K562 (cell line): ENCODE measurements at regions not wholly inside any gene's neighbourhood (a gene's known extent, or its start where the extent isn't known, plus 50 kb on each side); places are given as distances from the start of the nearest gene placed in this dataset.

Source experiments
- ARID1B ChIP-seq: fragments of 450-650 bp; IDR thresholded peaks from 2 replicates; pipeline ENCODE4 v1.6.1; 2016; ENCODE audit warnings: antibody characterized with exemption, mild to moderate bottlenecking, inconsistent platforms
- CAMTA2 ChIP-seq: fragments of 250-450 bp; sonication (Bioruptor Pico); conservative IDR thresholded peaks from 2 replicates; pipeline ENCODE4 v1.5.1; 2022
- GTF2E2 ChIP-seq: fragments of 200-800 bp; sonication (Bioruptor generic); IDR thresholded peaks from 2 replicates; pipeline ENCODE4 v1.6.1; 2016; ENCODE audit warnings: missing genetic modification characterization, missing compliant biosample characterization
- HIVEP1 ChIP-seq: fragments of 250-450 bp; sonication (Bioruptor Pico); IDR thresholded peaks from 2 replicates; pipeline ENCODE4 v1.4.0; 2020; ENCODE audit warnings: mild to moderate bottlenecking
- MAFF ChIP-seq: IDR thresholded peaks from 2 replicates; pipeline ENCODE4 v1.6.1; 2012; ENCODE audit warnings: low read length, improper control_type of control experiment
- MECOM ChIP-seq: fragments of 250-450 bp; sonication (Bioruptor Pico); IDR thresholded peaks from 2 replicates; pipeline ENCODE4 v1.8.0; 2022; ENCODE audit warnings: inconsistent platforms
- MEF2D ChIP-seq: conservative IDR thresholded peaks from 2 replicates; pipeline ENCODE4 v1.6.1; 2016; ENCODE audit warnings: low read depth, missing genetic modification characterization, missing compliant biosample characterization
- RCOR1 ChIP-seq, 2 experiments: IDR thresholded peaks; 2 replicates each; pipeline ENCODE4 v1.6.1; 2012; ENCODE audit warnings: low read depth in 2 of 2, low read length in 2 of 2, borderline replicate concordance in 1 of 2, improper control_type of control experiment in 1 of 2
- STAT6 ChIP-seq: sonication (generic); formaldehyde crosslinking; IDR thresholded peaks from 2 replicates; pipeline ENCODE4 v1.8.1; 2023; ENCODE audit warnings: mild to moderate bottlenecking, missing genetic modification reagents
- TRIM25 ChIP-seq: fragments of 450-650 bp; IDR thresholded peaks from 2 replicates; pipeline ENCODE4 v1.7.0; 2016; ENCODE audit warnings: borderline replicate concordance
- ZKSCAN8 ChIP-seq: fragments of 200-800 bp; sonication (Bioruptor generic); IDR thresholded peaks from 2 replicates; pipeline ENCODE4 v1.6.1; 2016; ENCODE audit warnings: missing genetic modification characterization, missing compliant biosample characterization
- ZNF12 ChIP-seq: sonication (generic); formaldehyde crosslinking; IDR thresholded peaks from 2 replicates; pipeline ENCODE4 v1.4.0; 2020; ENCODE audit warnings: mild to moderate bottlenecking, missing genetic modification reagents
- ZNF146 ChIP-seq: IDR thresholded peaks from one replicate; pipeline ENCODE4 v1.6.1; 2018; ENCODE audit warnings: missing compliant biosample characterization; ENCODE audit not compliant: unreplicated experiment
- ZNF280A ChIP-seq: fragments of 450-650 bp; IDR thresholded peaks from 2 replicates; pipeline ENCODE4 v1.6.1; 2018; ENCODE audit warnings: mild to moderate bottlenecking, low read depth; ENCODE audit not compliant: partially characterized antibody
- ZNF395 ChIP-seq: fragments of 200-800 bp; sonication (Bioruptor generic); IDR thresholded peaks from 2 replicates; pipeline ENCODE4 v1.6.1; 2017; ENCODE audit warnings: missing genetic modification characterization, missing compliant biosample characterization
- ZNF398 ChIP-seq: fragments of 250-450 bp; sonication (Bioruptor Pico); IDR thresholded peaks from 2 replicates; pipeline ENCODE4 v1.8.0; 2021; ENCODE audit warnings: moderate library complexity, mild to moderate bottlenecking, inconsistent platforms

GRCh38 chr2:12177455-12178288 is 431.2 kb downstream of the LPIN1 start (continued):
- TF ChIP-seq ZNF398 (CRISPR knock-in tag), result no peak
- no peak for TF ChIP-seq ZNF146 (CRISPR knock-in tag)
- 0 out of 2 replicates have a peak, but pooled peaks have one; percentile 39 for TF ChIP-seq ZNF395 (CRISPR knock-in tag)
- no peak for TF ChIP-seq STAT6 (CRISPR knock-in tag)
- no peak for TF ChIP-seq ZNF280A
- no peak for TF ChIP-seq RCOR1 (IDR thresholded peaks at IDR 0.05; ENCODE audit: borderline replicate concordance in 1 of 2, low read depth in 2 of 2, low read length in 2 of 2)
- TF ChIP-seq HIVEP1 (CRISPR knock-in tag), result no peak
- no peak for TF ChIP-seq TRIM25
- peak; percentile 28 for TF ChIP-seq GTF2E2 (tag)
- TF ChIP-seq ZKSCAN8 (CRISPR knock-in tag), result 0 out of 2 replicates have a peak, but pooled peaks have one; percentile 29
- peak; percentile 15; the same call in 1 of the 2 replicates for TF ChIP-seq MECOM (CRISPR knock-in tag)
- no peak for TF ChIP-seq ZNF12
- no peak for TF ChIP-seq CAMTA2
- no peak; the same call in 1 of the 2 replicates for TF ChIP-seq MEF2D (tag)
- TF ChIP-seq ARID1B, result no peak
- TF ChIP-seq MAFF, result no peak
